ENCODE measurements at regions not wholly inside any gene's neighbourhood (a gene's known extent, or its start where the extent isn't known, plus 50 kb on each side); places are given as distances from the start of the nearest gene placed in this dataset.

DNA sequence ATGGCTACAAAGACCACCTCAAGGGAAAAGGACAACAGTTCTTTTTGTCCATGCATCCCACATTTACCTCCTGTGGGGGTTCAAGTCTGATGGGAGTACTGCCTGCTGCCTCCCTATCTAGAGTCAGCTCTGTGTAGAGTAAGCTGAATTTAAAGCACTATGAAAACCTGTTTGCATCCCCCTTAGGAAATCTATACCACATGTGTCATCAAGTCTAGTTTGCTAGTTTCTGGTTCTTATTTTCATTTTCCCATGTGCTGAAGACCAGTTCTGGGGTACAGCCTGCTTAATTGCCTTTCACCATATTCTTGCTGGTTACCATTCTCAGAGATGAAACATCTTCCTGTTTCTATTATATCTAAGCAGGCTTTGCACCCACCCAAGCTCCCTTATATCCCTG is 470.3 kb downstream of the MBD2 start:
- TF ChIP-seq POLR2AphosphoS5 (IDR thresholded peaks at IDR 0.05) (no peak), POLR2A (IDR thresholded peaks at IDR 0.05) (no peak)
- TF ChIP-seq, protein P1, sequence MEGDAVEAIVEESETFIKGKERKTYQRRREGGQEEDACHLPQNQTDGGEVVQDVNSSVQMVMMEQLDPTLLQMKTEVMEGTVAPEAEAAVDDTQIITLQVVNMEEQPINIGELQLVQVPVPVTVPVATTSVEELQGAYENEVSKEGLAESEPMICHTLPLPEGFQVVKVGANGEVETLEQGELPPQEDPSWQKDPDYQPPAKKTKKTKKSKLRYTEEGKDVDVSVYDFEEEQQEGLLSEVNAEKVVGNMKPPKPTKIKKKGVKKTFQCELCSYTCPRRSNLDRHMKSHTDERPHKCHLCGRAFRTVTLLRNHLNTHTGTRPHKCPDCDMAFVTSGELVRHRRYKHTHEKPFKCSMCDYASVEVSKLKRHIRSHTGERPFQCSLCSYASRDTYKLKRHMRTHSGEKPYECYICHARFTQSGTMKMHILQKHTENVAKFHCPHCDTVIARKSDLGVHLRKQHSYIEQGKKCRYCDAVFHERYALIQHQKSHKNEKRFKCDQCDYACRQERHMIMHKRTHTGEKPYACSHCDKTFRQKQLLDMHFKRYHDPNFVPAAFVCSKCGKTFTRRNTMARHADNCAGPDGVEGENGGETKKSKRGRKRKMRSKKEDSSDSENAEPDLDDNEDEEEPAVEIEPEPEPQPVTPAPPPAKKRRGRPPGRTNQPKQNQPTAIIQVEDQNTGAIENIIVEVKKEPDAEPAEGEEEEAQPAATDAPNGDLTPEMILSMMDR (IDR thresholded peaks at IDR 0.05): no peak
